Activated B cell treated with CpG ODN at 0.5 μM for 24 hours (primary cell): ENCODE measurements at regions not wholly inside any gene's neighbourhood (a gene's known extent, or its start where the extent isn't known, plus 50 kb on each side); places are given as distances from the start of the nearest gene placed in this dataset.

ENCODE experiments used
- ATAC-seq: fragments of 200-7000 bp; cut with Tn5 transposase; one replicate; pipeline ENCODE4 v1.10.0; 2021; ENCODE audit warnings: low read depth, mild to moderate bottlenecking, moderate library complexity
- CTCF ChIA-PET: fragments of 350-600 bp; sonication (Branson Sonifier 250); formaldehyde crosslinking; loops from one replicate; lab custom pipeline; 2021; ENCODE audit warnings: antibody characterized with exemption; lab: Charles Lee
- POLR2A ChIA-PET: fragments of 350-600 bp; sonication (Branson Sonifier 250); formaldehyde crosslinking; loops from one replicate; lab custom pipeline; 2021; ENCODE audit warnings: antibody characterized with exemption; lab: Charles Lee
- DNase-seq: peaks from one replicate; pipeline ENCODE4 v3.0.0; 2022
- H3K27ac Mint-ChIP-seq: one replicate; pipeline ENCODE4 v1.8.0; 2020; ENCODE audit warnings: mixed read lengths
- H3K27me3 Mint-ChIP-seq: one replicate; pipeline ENCODE4 v1.8.0; 2021; ENCODE audit warnings: mixed read lengths
- H3K36me3 Mint-ChIP-seq: one replicate; pipeline ENCODE4 v1.8.0; 2021; ENCODE audit warnings: low read depth, mixed read lengths
- H3K4me1 Mint-ChIP-seq: one replicate; pipeline ENCODE4 v1.8.0; 2021; ENCODE audit warnings: mixed read lengths
- H3K4me3 Mint-ChIP-seq: one replicate; pipeline ENCODE4 v1.8.0; 2020; ENCODE audit warnings: mild to moderate bottlenecking, mixed read lengths
- H3K9me3 Mint-ChIP-seq: one replicate; pipeline ENCODE4 v1.8.0; 2020; ENCODE audit warnings: mixed read lengths
- CTCF ChIP-seq: fragments of 200-600 bp; IDR thresholded peaks from one replicate; pipeline ENCODE4 v1.8.0; 2022; ENCODE audit warnings: antibody characterized with exemption, mild to moderate bottlenecking
- intact Hi-C: fragments of 100-400 bp; cut with micrococcal nuclease; formaldehyde crosslinking; loops from one replicate; pipeline ENCODE4 v1.15.1; 2024

- H3K9me3 Mint-ChIP-seq, result peaks cover 13% of the 10 kb centered on the region
- ChIA-PET POLR2A (no interaction called here), CTCF (no interaction called here)
- H3K4me1 Mint-ChIP-seq, result no peaks in the 10 kb centered on the region
- H3K4me3 Mint-ChIP-seq, result no peak overlapping the region
- TF ChIP-seq CTCF, result no peak
- peaks cover 27% of the 10 kb centered on the region for H3K27me3 Mint-ChIP-seq
- no peak overlapping the region for H3K27ac Mint-ChIP-seq
- no peak for DNase-seq
- peaks cover 4% of the 10 kb centered on the region for H3K36me3 Mint-ChIP-seq
- no peak for ATAC-seq
- intact Hi-C loops, result no loop called here
Observed at GRCh38 chr5:112630246-112631009, 107.3 kb upstream of the APC start.

GRCh38 chr5:112634166-112634565 lies 103.5 kb upstream of the APC start:
- no peak for TF ChIP-seq CTCF
- H3K4me1 Mint-ChIP-seq, result no peaks in the 10 kb centered on the region
- peaks cover 20% of the 10 kb centered on the region for H3K27me3 Mint-ChIP-seq
- peaks cover 4% of the 10 kb centered on the region for H3K36me3 Mint-ChIP-seq
- H3K9me3 Mint-ChIP-seq, result peaks cover 13% of the 10 kb centered on the region
- ChIA-PET POLR2A (no interaction called here), CTCF (no interaction called here)
- H3K27ac Mint-ChIP-seq, result no peak overlapping the region
- H3K4me3 Mint-ChIP-seq, result no peak overlapping the region
- ATAC-seq (no peak), DNase-seq (no peak)
- intact Hi-C loops, result no loop called here

- POLR2A ChIA-PET, result no interaction called here
- Mint-ChIP-seq H3K36me3 (peaks cover 4% of the 10 kb centered on the region), H3K4me1 (no peaks in the 10 kb centered on the region)
Observed at GRCh38 chr5:112634796-112635195, 102.9 kb upstream of the APC start.

GRCh38 chr5:112635276-112635675 lies 102.4 kb upstream of the APC start:
- peaks cover 4% of the 10 kb centered on the region for H3K36me3 Mint-ChIP-seq
- no peak overlapping the region for H3K4me3 Mint-ChIP-seq
- H3K27ac Mint-ChIP-seq, result no peak overlapping the region
- no peak for TF ChIP-seq CTCF
- DNase-seq (no peak), ATAC-seq (no peak)
- H3K27me3 Mint-ChIP-seq, result peaks cover 15% of the 10 kb centered on the region
- H3K4me1 Mint-ChIP-seq, result no peaks in the 10 kb centered on the region
- peaks cover 13% of the 10 kb centered on the region for H3K9me3 Mint-ChIP-seq
- intact Hi-C loops, result no loop called here
- POLR2A ChIA-PET, result no interaction called here
- CTCF ChIA-PET, result no interaction called here

More at GRCh38 chr5:112634796-112635195, 102.9 kb upstream of the APC start:
- CTCF ChIA-PET, result no interaction called here
- no peak for ATAC-seq
- Mint-ChIP-seq H3K27ac (no peak overlapping the region), H3K27me3 (peaks cover 18% of the 10 kb centered on the region), H3K4me3 (no peak overlapping the region), H3K9me3 (peaks cover 13% of the 10 kb centered on the region)
- no peak for DNase-seq
- TF ChIP-seq CTCF, result no peak
- intact Hi-C loops, result no loop called here

GRCh38 chr5:112635771-112636731 lies 101.6 kb upstream of the APC start:
- no peak for DNase-seq
- intact Hi-C loops, result no loop called here
- no peak for TF ChIP-seq CTCF
- H3K9me3 Mint-ChIP-seq, result peaks cover 13% of the 10 kb centered on the region
- CTCF ChIA-PET, result no interaction called here
- H3K36me3 Mint-ChIP-seq, result peaks cover 4% of the 10 kb centered on the region
- no peaks in the 10 kb centered on the region for H3K4me1 Mint-ChIP-seq
- no peak overlapping the region for H3K27ac Mint-ChIP-seq
- no peak for ATAC-seq
- POLR2A ChIA-PET, result no interaction called here
- H3K27me3 Mint-ChIP-seq, result peaks cover 9% of the 10 kb centered on the region
- H3K4me3 Mint-ChIP-seq, result no peak overlapping the region
